Trophoblast cell (in vitro differentiated cells and primary cell): ENCODE measurements at regions not wholly inside any gene's neighbourhood (a gene's known extent, or its start where the extent isn't known, plus 50 kb on each side); places are given as distances from the start of the nearest gene placed in this dataset.
"Not testable (repeated sequence)": the region's sequence is repeated elsewhere in the genome, so short reads cannot be mapped to it uniquely, and the experiment has no call there.

Experiments
- DNase-seq, 2 donors: peaks; one replicate each; pipeline ENCODE4 v3.0.0-alpha.2; 2016
- H2AFZ ChIP-seq: 2 replicates; pipeline ENCODE4 v1.6.1; 2013; ENCODE audit warnings: low read length, moderate library complexity, mild to moderate bottlenecking; ENCODE audit not compliant: insufficient read depth, poor library complexity
- H2AK5ac ChIP-seq: 2 replicates; pipeline ENCODE4 v1.6.1; 2013; ENCODE audit warnings: mild to moderate bottlenecking, low read length
- H2BK120ac ChIP-seq: 2 replicates; pipeline ENCODE4 v1.6.1; 2013; ENCODE audit warnings: low read length, mild to moderate bottlenecking, moderate library complexity; ENCODE audit not compliant: insufficient read depth, poor library complexity
- H2BK12ac ChIP-seq: 2 replicates; pipeline ENCODE4 v1.6.1; 2013; ENCODE audit warnings: mild to moderate bottlenecking, low read length, moderate library complexity
- H2BK5ac ChIP-seq: 2 replicates; pipeline ENCODE4 v1.6.1; 2013; ENCODE audit warnings: low read length, low read depth, moderate library complexity, mild to moderate bottlenecking; ENCODE audit not compliant: poor library complexity
- H3K14ac ChIP-seq: 2 replicates; pipeline ENCODE4 v1.6.1; 2013; ENCODE audit warnings: mild to moderate bottlenecking, low read length
- H3K18ac ChIP-seq: 2 replicates; pipeline ENCODE4 v1.6.1; 2013; ENCODE audit warnings: mild to moderate bottlenecking, low read length
- H3K23ac ChIP-seq: 2 replicates; pipeline ENCODE4 v1.6.1; 2013; ENCODE audit warnings: low read length
- H3K27ac ChIP-seq: 2 replicates; pipeline ENCODE4 v1.5.1; 2013; ENCODE audit warnings: low read depth, mild to moderate bottlenecking, inconsistent platforms, low read length, moderate library complexity
- H3K27me3 ChIP-seq: 2 replicates; pipeline ENCODE4 v1.6.1; 2013; ENCODE audit warnings: inconsistent platforms, mild to moderate bottlenecking, low read length, moderate library complexity; ENCODE audit not compliant: insufficient read depth
- H3K36me3 ChIP-seq, 2 experiments: 1 replicate in 1 of 2; 2 replicates in 1 of 2; pipeline ENCODE4 v1.6.1; 2013; ENCODE audit warnings: low read length in 2 of 2, mild to moderate bottlenecking in 2 of 2, moderate library complexity in 1 of 2; ENCODE audit not compliant: insufficient read depth in 2 of 2, control insufficient read depth in 1 of 2
- H3K4ac ChIP-seq: 2 replicates; pipeline ENCODE4 v1.6.1; 2013; ENCODE audit warnings: low read depth, mild to moderate bottlenecking, low read length, moderate library complexity
- H3K4me1 ChIP-seq, 2 experiments: 1 replicate in 1 of 2; 2 replicates in 1 of 2; pipeline ENCODE4 v1.6.1; 2013; ENCODE audit warnings: low read length in 2 of 2, mild to moderate bottlenecking in 2 of 2, moderate library complexity in 1 of 2; ENCODE audit not compliant: insufficient read depth in 2 of 2, control insufficient read depth in 1 of 2
- H3K4me2 ChIP-seq: 2 replicates; pipeline ENCODE4 v1.6.1; 2013; ENCODE audit warnings: inconsistent platforms, mild to moderate bottlenecking, low read length, moderate library complexity
- H3K4me3 ChIP-seq: 2 replicates; pipeline ENCODE4 v1.5.1; 2013; ENCODE audit warnings: mild to moderate bottlenecking, low read depth, low read length, inconsistent platforms
- H3K79me1 ChIP-seq: one replicate; pipeline ENCODE4 v1.6.1; 2013; ENCODE audit warnings: low read length
- H3K79me2 ChIP-seq: 2 replicates; pipeline ENCODE4 v1.6.1; 2013; ENCODE audit warnings: low read length, mild to moderate bottlenecking; ENCODE audit not compliant: control insufficient read depth, insufficient read depth, poor library complexity
- H3K9ac ChIP-seq: 2 replicates; pipeline ENCODE4 v1.6.1; 2013; ENCODE audit warnings: mild to moderate bottlenecking, low read length
- H3K9me3 ChIP-seq: 2 replicates; pipeline ENCODE4 v1.6.1; 2013; ENCODE audit warnings: low read depth, mild to moderate bottlenecking, control low read depth, inconsistent platforms, low read length; ENCODE audit not compliant: insufficient read depth
- H4K12ac ChIP-seq: 2 replicates; pipeline ENCODE4 v1.6.1; 2013; ENCODE audit warnings: low read depth, mild to moderate bottlenecking, low read length, moderate library complexity
- H4K8ac ChIP-seq: 2 replicates; pipeline ENCODE4 v1.6.1; 2013; ENCODE audit warnings: low read depth, mild to moderate bottlenecking, low read length, moderate library complexity
- H4K91ac ChIP-seq: one replicate; pipeline ENCODE4 v1.6.1; 2013; ENCODE audit warnings: low read depth, mild to moderate bottlenecking, low read length, moderate library complexity
- WGBS: extraction: QIAGEN DNeasy Blood & Tissue Kit; methylation state at CpG from one replicate; pipeline ENCODE4 v1.1.7; 2013; ENCODE audit warnings: missing lambda C conversion rate; ENCODE audit not compliant: insufficient read length, insufficient coverage; ENCODE audit errors: extremely low coverage; 5-methylcytosine and 5-hydroxymethylcytosine counted together

GRCh38 chr17:72191921-72192799 lies 71.3 kb downstream of the SOX9 start:
- Histone ChIP-seq H2AK5ac (no peak overlapping the region), H4K8ac (no peak overlapping the region), H3K14ac (no peak overlapping the region), H3K36me3 (no peaks in the 10 kb centered on the region), H2BK12ac (no peak overlapping the region), H3K9me3 (peaks cover 9% of the 10 kb centered on the region), H2BK5ac (no peak overlapping the region), H2BK120ac (no peak overlapping the region), H3K27me3 (no peaks in the 10 kb centered on the region), H3K4ac (no peak overlapping the region), H3K79me1 (no peaks in the 10 kb centered on the region), H3K4me3 (no peak overlapping the region), H2AFZ (no peak overlapping the region), H3K23ac (no peak overlapping the region), H3K4me1 (no peaks in the 10 kb centered on the region), H4K91ac (no peak overlapping the region), H3K27ac (no peak overlapping the region), H3K9ac (no peak overlapping the region), H3K79me2 (no peaks in the 10 kb centered on the region), H3K18ac (no peak overlapping the region), H3K4me2 (no peak overlapping the region), H4K12ac (no peak overlapping the region)
- peak; percentile 4 to 7 for DNase-seq
- no CpG with 5 or more reads among the region's 11 CpGs for WGBS

DNA sequence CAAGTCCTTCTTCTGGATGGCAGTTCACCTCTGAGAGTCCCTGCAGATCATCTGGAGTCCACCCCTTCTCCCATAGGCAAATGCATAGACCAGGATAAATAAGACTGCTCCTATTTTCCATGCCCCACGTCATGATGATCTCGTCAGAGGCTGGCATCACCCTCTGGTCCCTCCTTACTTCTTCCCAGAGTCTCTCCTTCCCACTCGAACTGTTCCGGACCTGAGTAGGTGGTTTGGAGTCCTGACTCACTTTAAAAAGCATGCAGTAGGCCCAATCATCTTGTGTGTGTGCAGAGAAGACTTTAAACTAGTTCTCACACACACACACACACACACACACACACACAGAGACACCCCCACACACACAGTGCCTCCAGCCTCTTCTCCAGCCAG lies 72.0 kb downstream of the SOX9 start:
- Histone ChIP-seq H3K9ac (no peak overlapping the region), H3K4ac (no peak overlapping the region), H4K12ac (no peak overlapping the region), H3K36me3 (no peaks in the 10 kb centered on the region), H2BK120ac (no peak overlapping the region), H3K4me3 (no peak overlapping the region), H3K27ac (no peak overlapping the region), H3K27me3 (no peaks in the 10 kb centered on the region), H3K4me2 (no peak overlapping the region), H3K18ac (no peak overlapping the region), H3K79me2 (no peaks in the 10 kb centered on the region), H3K14ac (no peak overlapping the region), H3K79me1 (no peaks in the 10 kb centered on the region), H3K9me3 (peaks cover 12% of the 10 kb centered on the region), H3K4me1 (no peaks in the 10 kb centered on the region), H4K91ac (no peak overlapping the region), H3K23ac (no peak overlapping the region), H2AK5ac (no peak overlapping the region), H2AFZ (no peak overlapping the region), H2BK12ac (no peak overlapping the region), H4K8ac (no peak overlapping the region), H2BK5ac (no peak overlapping the region)
- DNase-seq: no peak
- WGBS: no CpG with 5 or more reads among the region's 4 CpGs

- H3K4me3 ChIP-seq: no peak overlapping the region
- no peak overlapping the region for H2BK5ac ChIP-seq
- no CpG with 5 or more reads among the region's 10 CpGs for WGBS
- H4K12ac ChIP-seq: no peak overlapping the region
- no peak for DNase-seq
- H2AFZ ChIP-seq: no peak overlapping the region
- no peak overlapping the region for H2BK120ac ChIP-seq
- H3K36me3 ChIP-seq: no peaks in the 10 kb centered on the region
- H4K91ac ChIP-seq: no peak overlapping the region
- no peak overlapping the region for H3K9ac ChIP-seq
- H3K4me1 ChIP-seq: no peaks in the 10 kb centered on the region
- no peak overlapping the region for H4K8ac ChIP-seq
- no peak overlapping the region for H2AK5ac ChIP-seq
- no peak overlapping the region for H3K18ac ChIP-seq
- H3K79me1 ChIP-seq: no peaks in the 10 kb centered on the region
- H3K4me2 ChIP-seq: no peak overlapping the region
- H3K27ac ChIP-seq: no peak overlapping the region
- H3K27me3 ChIP-seq: no peaks in the 10 kb centered on the region
- H3K9me3 ChIP-seq: peaks cover 10% of the 10 kb centered on the region
- H3K79me2 ChIP-seq: no peaks in the 10 kb centered on the region
- H3K14ac ChIP-seq: no peak overlapping the region
- no peak overlapping the region for H3K4ac ChIP-seq
- no peak overlapping the region for H2BK12ac ChIP-seq
- H3K23ac ChIP-seq: no peak overlapping the region
Observed at GRCh38 chr17:72193391-72194106, 72.7 kb downstream of the SOX9 start.

DNA sequence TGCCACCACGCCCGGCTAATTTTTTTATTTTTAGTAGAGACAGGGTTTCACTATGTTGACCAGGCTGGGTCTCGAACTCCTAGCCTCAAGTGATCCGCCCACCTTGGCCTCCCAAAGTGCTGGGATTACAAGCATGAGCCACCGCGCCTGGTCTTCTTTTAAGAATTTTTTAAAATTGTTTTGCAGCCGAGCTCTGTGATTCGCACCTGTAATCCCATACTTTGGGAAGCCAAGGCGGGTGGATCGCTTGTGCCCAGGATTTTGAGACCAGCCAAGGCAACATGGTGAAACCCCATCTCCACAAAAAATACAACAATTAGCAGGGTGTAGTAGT lies 73.3 kb downstream of the SOX9 start:
- not testable (repeated sequence) for H4K12ac ChIP-seq, H3K79me2 ChIP-seq, H2BK12ac ChIP-seq, H3K4me3 ChIP-seq, H3K9ac ChIP-seq, H3K4me2 ChIP-seq, H3K14ac ChIP-seq, H2AK5ac ChIP-seq, H3K18ac ChIP-seq, H3K4me1 ChIP-seq, H3K79me1 ChIP-seq, H3K27me3 ChIP-seq, DNase-seq, H3K9me3 ChIP-seq, H2BK5ac ChIP-seq, H2AFZ ChIP-seq, H4K8ac ChIP-seq, H3K23ac ChIP-seq, H3K4ac ChIP-seq, H3K27ac ChIP-seq, H3K36me3 ChIP-seq, H4K91ac ChIP-seq, H2BK120ac ChIP-seq
- no CpG with 5 or more reads among the region's 10 CpGs for WGBS
